ENCODE measurements at regions not wholly inside any gene's neighbourhood (a gene's known extent, or its start where the extent isn't known, plus 50 kb on each side); places are given as distances from the start of the nearest gene placed in this dataset.

- no peak for DNase-seq (ENCODE audit: low read depth in 2 of 2)
- no peak for TF ChIP-seq CTCF (IDR thresholded peaks at IDR 0.05; ENCODE audit: low read depth, low read length)
These were observed 1771.3 kb upstream of the LRRTM1 start for GRCh38 chr2:82075875-82076274.

GRCh38 chr2:82062463-82062862, 1757.9 kb upstream of the LRRTM1 start:
- H3K4me3 ChIP-seq (replicated peaks in 1 of 2; ENCODE audit: low read depth in 2 of 2, low read length in 2 of 2): no peak overlapping the region
- no peak for TF ChIP-seq CTCF (IDR thresholded peaks at IDR 0.05; ENCODE audit: low read depth, low read length)
- DNase-seq (ENCODE audit: low read depth in 2 of 2): no peak

More at GRCh38 chr2:82075875-82076274, 1771.3 kb upstream of the LRRTM1 start:
- no peak overlapping the region for H3K4me3 ChIP-seq (replicated peaks in 1 of 2; ENCODE audit: low read depth in 2 of 2, low read length in 2 of 2)

- no peak for TF ChIP-seq CTCF (IDR thresholded peaks at IDR 0.05; ENCODE audit: low read depth, low read length)
- DNase-seq (ENCODE audit: low read depth in 2 of 2): no peak
- H3K4me3 ChIP-seq (replicated peaks in 1 of 2; ENCODE audit: low read depth in 2 of 2, low read length in 2 of 2): no peak overlapping the region
These were observed 1751.3 kb upstream of the LRRTM1 start for GRCh38 chr2:82055846-82056245.

- H3K4me3 ChIP-seq (replicated peaks in 1 of 2; ENCODE audit: low read depth in 2 of 2, low read length in 2 of 2): no peak overlapping the region
- no peak for DNase-seq (ENCODE audit: low read depth in 2 of 2)
- TF ChIP-seq CTCF (IDR thresholded peaks at IDR 0.05; ENCODE audit: low read depth, low read length): no peak
These were observed 1739.3 kb upstream of the LRRTM1 start for GRCh38 chr2:82043867-82044266.

- TF ChIP-seq CTCF (IDR thresholded peaks at IDR 0.05; ENCODE audit: low read depth, low read length): no peak
- no peak for DNase-seq (ENCODE audit: low read depth in 2 of 2)
- H3K4me3 ChIP-seq (replicated peaks in 1 of 2; ENCODE audit: low read depth in 2 of 2, low read length in 2 of 2): no peak overlapping the region
These were observed 1723.5 kb upstream of the LRRTM1 start for GRCh38 chr2:82027921-82028615.

- DNase-seq (ENCODE audit: low read depth in 2 of 2): no peak
- no peak overlapping the region for H3K4me3 ChIP-seq (replicated peaks in 1 of 2; ENCODE audit: low read depth in 2 of 2, low read length in 2 of 2)
- no peak for TF ChIP-seq CTCF (IDR thresholded peaks at IDR 0.05; ENCODE audit: low read depth, low read length)
These were observed 1719.2 kb upstream of the LRRTM1 start for GRCh38 chr2:82023710-82024109.

- no peak for DNase-seq (ENCODE audit: low read depth in 2 of 2)
- TF ChIP-seq CTCF (IDR thresholded peaks at IDR 0.05; ENCODE audit: low read depth, low read length): no peak
- H3K4me3 ChIP-seq (replicated peaks in 1 of 2; ENCODE audit: low read depth in 2 of 2, low read length in 2 of 2): no peak overlapping the region
These were observed 1709.1 kb upstream of the LRRTM1 start for GRCh38 chr2:82013641-82014040.
